Suppressor macrophage treated with lipopolysaccharide for 4 hours (primary cell): ENCODE measurements at regions not wholly inside any gene's neighbourhood (a gene's known extent, or its start where the extent isn't known, plus 50 kb on each side); places are given as distances from the start of the nearest gene placed in this dataset.
"Not testable (repeated sequence)": the region's sequence is repeated elsewhere in the genome, so short reads cannot be mapped to it uniquely, and the experiment has no call there.

Experiments
- DNase-seq: peaks from one replicate; pipeline ENCODE4 v3.0.0-alpha.2; 2020

DNA sequence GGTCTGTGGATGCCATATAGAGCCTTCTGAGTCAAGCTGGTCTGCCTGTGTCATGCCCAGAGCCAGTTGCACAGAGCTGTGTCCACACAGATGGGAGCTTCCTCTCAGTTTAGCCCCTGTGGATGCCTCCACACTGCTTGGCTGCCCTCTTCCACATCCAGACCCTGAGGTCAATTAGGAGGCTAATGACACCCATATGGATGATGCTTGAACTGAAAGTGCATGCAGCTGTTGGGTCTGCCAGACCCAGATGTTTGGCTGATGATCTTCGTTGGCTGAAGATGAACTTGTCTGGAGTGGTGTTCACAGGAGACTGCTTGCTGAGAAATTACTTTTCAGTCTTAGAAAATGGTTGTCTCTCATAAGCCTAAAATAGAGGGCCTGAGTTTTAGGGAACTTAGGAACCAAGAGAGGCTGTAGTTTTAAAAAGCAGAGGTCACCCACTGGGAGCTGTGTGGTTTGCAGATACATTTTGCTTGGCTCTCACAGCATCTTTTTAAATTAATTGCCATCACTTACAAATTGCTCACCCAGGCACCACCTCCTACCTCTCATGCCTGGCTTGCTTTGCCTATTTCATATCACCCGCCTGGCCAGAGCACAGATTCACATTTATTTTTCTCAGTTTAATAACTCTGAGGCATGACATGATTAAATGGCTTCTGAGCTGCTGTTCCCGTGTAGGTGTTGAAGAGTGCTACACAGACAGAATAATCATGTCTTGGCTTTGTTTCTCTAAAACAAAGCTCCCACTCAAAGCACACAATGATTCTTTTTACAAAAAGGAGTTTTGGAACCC, 176.1 kb downstream of the MINAR1 start:
- DNase-seq: no peak

DNA sequence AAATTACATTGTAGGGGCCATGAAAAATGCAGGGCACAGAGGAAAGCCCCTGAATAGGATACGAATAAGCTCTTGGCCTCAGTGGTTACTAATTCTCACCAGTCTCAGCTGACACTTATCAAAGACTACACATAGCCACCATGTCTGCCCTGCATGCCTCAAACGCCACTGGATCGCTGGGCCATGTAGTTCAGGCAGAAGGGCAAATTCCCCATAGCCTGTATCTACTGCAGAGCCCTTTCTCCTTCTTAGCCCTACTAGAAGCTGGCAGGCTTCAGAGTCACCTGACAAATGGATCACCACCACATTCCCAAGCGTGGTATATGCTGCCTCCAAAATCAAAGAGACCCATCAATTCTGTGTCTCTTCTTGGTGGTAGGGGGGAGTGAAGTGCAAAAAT, 177.4 kb downstream of the MINAR1 start:
- DNase-seq: no peak

DNA sequence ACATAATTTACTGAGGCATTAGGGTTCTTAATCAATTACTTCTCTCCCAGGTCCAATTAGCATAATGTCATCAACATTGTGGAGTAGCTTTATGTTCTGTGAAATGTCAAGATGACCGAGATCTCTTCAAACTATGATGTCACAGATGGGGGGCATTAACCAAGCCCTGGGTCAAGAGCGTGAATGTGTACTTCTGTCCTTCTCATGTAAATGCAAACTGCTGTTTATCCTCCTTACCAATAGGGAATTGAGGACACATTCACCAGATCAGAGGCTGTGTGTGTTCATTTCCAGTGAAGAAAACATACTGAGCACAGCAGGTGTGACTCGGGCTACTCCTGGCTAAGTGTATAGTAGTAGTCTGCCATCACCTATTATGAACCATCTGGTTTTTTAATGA, 177.9 kb downstream of the MINAR1 start:
- no peak for DNase-seq

DNA sequence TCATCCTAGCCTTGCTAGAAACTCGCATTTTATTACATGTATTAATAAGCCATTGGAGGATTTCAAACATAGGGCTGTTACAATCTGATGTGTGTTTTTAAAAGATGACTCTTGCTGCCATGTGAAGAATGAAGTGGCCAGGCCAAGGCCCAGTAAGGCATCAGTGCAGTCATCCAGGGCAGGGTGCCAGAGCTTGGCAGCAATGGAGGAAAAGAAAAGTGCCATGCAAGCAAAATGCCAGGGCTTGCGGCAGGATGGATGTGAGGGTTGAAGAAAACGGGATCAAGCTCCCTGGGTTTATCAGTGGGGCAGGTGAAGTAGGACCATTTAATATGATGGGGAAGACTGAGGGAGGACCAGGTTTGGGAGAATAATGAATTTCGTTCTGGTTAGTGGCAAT, 183.6 kb downstream of the MINAR1 start:
- no peak for DNase-seq

DNA sequence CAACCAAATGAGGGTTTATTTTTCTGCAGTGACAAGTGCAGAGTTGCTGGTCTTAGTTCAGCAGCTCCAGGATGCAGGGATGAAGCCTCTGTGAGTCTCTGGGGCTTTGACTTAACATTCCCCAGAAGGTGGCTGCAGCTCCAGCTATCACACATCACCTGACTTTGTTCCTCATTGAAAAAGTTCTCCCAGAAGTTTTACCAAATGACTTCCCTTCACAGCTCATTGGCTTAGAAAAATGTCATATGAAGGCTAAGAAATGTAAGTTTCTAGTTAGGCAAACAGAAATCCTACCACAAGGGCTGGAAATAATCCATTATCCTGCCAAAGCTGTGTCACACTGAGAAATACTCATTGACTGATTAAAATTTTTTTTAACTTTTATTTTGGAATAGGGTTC, 184.9 kb downstream of the MINAR1 start:
- no peak for DNase-seq

DNA sequence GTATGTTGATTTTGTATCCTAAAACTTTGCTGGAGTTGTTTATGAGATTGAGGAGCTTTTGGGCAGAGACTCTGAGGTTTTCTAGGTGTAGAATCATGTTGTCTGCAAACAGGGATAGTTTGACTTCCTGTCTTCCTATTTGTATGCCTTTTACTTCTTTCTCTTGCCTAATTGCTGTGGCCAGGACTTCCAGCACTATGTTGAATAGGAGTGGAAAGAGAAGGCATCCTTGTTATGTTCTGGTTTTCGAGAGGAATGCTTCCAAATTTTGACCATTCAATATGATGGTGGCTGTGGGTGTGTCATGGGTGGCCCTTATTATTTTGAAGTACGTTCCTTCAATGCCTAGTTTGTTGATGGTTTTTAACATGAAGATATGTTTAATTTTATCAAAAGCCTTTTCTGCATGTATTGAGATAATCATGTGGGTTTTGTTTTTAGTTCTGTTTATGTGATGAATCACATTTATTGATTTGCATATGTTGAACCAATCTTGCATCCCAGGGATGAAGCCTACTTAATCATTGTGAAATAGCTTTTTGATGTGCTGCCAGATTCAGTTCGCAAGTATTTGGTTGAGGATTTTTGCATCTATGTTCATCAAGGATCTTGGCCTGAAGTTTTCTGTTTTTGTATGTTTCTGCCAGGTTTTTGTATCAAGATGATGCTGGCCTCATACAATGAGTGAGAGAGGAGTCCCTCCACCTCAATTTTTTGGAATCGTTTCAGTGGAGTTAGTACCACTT, 188.1 kb downstream of the MINAR1 start:
- no peak for DNase-seq

DNA sequence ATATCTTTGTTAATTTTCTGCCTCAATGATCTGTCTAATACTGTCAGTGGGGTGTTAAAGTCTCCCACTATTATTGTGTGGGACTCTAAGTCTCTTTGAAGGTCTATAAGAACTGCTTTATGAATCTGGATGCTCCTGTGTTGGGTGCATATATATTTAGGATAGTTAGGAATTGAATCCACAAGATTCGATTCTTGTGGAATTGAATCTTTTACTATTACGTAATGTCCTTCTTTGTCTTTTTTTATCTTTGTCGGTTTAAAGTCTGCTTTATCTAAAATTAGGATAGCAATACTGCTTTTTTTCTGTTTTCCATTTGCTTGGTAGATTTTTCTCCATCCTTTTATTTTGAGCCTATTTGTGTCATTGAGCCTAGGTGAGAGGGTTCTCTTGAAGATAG, 189.7 kb downstream of the MINAR1 start:
- not testable (repeated sequence) for DNase-seq

DNA sequence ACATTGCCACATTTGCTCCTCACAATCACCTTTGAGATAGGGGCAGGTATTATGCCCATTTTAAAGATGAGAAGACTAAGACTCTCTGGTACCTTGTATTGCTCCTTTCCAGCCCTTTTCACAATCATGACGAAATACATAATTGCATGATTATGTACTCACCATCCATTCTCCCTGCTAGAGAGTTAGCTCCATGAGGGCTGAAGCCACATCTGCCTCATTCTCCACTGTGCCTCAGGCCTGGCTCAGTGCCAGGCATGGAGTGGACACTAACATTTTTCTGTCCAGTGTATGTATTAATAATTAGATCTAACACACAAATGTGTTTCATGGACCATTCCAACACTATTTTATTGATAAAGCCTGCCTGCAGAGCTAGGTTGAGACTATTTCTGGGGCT, 191.4 kb downstream of the MINAR1 start:
- no peak for DNase-seq

DNA sequence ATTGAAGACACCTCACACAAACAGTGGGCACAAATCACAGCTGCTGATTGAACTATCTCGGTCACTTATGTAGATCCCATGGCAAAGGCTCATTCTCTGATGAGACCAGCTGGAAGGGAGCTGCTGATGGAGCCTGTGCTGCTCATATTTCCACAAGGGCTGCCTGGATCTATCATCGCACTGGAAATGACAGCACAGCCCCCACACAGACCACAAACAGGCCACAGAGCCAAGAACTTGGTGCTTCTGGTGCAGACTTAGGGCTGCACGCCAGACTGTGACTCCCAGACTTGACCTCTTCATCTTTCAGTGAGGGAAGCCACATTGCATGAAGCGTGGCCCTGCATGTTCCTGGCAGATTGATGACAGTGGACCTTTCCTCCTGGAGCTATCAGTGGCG, 197.6 kb downstream of the MINAR1 start:
- DNase-seq: no peak

DNA sequence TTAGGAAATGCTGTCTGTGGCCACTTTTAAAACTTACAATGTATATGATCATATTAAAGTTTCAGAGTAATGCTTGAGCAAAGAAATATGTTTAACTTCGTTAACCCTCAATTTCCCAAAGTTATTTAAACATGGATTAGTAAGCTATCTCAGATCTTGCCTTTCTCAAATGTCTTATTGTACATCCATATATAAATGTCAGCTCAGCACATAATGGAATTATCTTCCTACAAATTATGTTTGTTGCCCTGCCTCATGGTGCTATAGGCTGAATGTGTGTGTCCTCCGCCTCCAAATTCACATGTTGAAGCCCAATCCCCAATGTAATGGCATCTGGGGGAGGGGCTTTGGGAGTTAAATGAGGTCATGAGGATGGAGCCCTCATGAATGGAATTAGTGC, 200.3 kb downstream of the MINAR1 start:
- DNase-seq: no peak

DNA sequence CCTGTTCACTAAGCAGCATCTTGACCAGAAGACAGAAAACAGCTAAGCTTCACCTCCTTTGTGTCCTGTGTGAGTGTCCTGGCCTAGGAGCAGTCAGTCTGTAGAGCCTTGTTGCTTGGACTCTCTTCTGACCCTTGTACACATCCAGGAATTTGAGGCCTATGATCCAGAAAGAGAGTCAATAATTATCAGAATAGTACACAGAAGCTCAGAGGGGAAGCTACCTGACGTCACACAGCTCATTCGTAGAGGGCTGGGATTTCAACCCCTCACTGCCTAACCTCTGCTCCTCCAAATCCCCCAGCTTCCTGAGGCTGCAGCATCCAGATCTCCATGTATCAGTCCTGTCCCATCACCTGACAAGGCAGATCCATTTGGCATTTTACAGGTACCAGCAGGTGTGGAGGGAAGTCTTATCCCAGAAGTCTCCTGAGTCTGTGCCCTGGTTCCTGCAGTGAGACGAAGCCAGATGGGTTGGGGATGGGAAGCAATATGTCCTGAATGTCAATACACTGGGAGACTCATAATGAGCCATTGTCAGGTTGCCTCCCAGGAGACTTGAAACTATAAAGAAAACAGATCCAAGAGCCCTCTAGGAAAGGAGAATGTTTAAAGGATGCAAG, 203.1 kb downstream of the MINAR1 start:
- DNase-seq: no peak

DNA sequence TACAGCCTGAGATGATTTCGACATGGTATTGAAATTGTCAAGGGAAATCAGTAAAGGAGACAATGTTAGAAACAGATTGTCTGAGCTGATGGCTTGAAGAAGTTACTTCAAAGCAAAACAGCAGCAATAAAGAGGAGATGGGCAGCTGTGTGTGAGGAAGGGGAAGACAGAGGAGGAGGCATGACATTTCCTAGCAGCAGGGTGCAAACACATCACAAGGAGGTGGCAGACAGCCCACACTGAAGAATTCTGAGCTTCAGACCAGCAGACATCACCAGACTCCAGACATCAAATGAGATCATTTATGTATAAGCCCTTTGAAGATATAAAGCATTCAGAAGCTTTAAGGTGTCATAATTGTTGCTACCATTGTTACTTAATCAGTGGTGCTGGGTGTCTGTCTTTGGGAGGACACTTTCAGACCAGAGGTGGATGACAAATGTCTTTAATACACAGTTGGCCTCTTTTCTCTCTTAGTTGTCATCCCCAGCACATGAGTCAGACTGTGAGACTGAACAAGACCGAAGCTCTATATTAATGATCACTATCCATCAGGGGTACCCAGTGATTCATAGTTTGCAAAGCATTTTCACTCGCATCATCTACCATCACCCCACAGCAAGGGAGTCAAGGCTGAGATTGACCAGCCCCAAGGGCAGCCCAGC, 203.9 kb downstream of the MINAR1 start:
- no peak for DNase-seq

DNA sequence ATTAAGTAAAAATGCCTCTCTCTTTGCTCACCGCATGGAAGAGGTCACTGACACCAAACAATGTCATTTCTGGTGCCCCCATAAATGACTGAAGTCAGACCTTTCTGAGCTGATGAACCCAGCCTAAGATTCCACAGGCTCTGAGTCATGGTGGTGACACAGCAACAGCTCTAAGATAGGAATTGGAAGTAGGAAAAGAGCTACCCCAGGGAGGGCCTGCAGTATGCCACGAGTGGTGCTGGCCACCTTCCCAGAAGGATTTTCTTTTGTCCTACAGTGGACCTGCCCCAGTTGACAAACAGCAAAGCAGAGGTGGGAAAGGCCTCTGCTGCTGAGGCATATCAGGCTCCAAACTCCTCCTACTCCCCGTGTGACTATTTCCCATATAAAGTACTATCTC, 208.1 kb downstream of the MINAR1 start:
- DNase-seq: no peak

DNA sequence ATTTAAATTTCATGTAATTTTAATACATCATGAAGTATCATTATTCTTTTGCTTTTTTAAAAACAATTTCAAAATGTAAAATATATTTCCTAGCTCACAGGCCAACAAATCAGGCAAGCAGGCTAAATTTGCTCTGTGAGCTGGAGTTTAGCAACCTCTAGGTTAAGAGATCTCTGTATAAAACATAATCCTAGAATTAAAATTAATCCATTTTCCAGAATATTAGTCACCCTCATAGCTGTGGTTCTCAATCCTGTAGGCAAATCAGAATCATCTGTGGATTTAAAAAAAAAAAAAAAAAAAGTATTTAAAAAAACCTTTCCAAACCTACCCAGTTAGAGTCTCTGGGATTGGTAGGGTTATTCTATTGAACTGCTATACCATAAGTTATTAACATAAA, 209.7 kb downstream of the MINAR1 start:
- no peak for DNase-seq

DNA sequence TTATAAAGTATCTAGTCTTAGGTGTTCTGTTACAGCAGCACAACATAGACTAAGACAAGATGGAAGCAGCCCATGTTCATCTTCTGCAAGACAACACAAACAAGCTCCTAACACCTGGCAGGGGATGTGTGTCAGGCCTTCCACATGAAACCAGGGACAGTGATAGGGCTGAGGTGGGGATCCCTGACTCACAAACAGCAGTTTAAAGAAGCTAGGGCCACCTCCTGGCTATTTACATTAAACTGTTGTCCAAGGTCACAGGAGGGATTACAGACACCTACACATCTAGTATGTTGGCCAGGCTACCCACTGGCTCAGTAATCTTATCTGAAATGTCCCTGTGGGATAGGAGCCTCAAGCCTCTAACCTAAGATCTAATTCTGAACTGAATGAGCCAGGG, 211.3 kb downstream of the MINAR1 start:
- no peak for DNase-seq

DNA sequence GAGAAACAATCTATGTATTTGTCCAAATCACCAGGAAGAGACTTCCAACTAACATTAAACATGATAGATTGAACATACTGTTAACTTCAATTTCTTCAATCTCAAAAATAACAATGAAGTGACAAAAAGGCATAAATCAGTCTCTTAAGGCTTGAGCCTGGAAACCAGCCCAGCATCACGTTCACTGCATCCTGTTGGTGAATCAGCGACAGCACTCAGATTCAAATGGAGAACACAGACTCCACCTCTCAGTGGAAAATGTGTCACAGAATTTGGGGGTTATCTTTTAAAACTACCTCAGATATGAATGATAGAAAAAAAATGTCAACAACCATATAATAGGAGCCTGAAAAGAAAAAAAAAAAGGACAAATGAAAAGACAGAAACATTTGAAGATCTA, 212.0 kb downstream of the MINAR1 start:
- no peak for DNase-seq

DNA sequence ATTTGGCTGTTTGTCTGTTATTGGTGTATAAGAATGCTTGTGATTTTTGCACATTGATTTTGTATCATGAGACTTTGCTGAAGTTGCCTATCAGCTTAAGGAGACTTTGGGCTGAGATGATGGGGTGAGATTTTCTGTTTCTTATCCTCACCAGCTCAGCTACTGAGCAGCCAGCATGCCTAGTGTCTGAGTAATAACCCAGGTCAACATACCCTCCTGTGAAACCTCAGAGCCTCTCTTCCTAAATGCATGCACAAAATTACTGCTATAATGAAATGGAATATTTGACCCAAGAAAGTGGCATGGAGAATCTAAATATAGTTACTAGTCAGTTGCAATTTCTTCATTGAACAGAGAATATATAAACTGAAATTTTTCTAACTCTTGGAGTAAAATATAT, 220.8 kb downstream of the MINAR1 start:
- not testable (repeated sequence) for DNase-seq

DNA sequence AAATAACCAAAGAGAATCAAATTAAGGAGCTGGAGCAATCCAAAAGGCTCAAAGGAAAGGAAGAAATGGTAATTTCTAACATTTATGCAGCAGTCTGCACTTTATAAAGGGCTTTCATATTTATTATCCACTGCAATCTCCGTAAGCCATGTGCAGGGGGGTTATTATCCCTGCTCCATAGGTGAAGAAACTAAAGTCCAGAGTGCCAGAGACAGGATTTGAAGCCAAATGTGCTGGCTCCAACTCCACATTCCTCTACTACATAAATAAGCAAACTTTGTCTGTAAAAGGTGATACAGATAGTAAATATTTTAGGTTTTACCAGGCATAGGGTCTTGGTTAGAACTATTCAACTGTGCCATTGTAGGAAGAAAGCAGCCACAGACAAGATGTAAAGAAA, 221.4 kb downstream of the MINAR1 start:
- no peak for DNase-seq

DNA sequence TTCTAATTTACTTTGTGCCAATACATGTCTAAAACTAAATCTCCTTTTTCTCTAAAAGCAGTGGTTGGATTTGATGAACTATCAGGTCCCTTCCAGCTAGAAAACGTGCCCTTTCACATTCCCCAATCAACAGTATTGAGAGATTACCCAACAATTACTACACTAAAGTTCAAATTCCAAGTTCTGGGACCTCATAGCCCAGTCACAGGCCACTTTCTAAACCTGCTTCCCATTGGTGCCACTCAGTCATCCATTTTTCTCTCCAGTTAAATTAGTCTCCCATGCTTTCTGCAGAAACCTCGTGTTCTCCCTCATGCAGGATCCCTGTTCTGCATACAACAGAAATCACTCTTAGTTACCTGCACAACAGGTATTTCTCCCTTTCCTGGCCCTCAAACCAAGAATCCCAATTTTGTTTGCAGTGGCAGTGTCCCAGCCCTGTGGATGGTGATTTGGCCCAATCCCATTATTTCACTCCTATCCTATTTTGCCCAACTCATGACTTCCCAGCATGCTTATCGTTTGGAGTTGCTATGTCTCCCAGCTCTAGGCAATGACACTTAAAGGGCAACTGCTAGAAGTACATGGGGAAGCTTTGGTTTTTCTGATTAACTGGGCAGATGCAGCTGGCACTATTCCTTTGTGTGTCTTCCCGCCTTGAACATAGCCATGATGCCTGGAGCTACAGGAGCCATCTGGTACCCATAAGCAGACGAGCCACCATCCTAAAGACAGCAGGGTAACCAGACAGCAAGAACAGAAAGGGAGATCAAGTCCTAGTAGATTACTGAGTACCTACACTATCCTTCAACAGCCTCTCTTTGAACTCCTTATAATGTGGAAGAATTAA, 224.2 kb downstream of the MINAR1 start:
- DNase-seq: no peak

DNA sequence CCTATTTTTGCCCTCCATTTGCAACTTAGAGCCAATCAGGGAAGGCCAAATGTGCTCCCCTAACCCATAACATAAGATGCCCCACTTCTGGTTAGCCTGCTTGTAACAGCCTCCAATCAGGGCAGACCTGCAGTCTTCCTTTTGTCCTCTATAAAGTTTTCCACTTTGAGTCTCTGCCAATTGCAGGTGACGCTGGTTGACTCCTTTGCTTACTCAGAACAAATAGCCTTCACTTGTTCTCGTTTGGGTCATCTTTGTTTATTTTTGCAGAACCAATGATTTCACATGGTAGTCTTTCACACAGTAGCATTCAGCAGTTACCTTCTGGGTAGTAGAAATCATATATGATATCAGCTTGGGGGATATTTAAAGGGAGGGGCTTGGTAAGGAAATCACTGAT, 225.6 kb downstream of the MINAR1 start:
- DNase-seq: no peak

DNA sequence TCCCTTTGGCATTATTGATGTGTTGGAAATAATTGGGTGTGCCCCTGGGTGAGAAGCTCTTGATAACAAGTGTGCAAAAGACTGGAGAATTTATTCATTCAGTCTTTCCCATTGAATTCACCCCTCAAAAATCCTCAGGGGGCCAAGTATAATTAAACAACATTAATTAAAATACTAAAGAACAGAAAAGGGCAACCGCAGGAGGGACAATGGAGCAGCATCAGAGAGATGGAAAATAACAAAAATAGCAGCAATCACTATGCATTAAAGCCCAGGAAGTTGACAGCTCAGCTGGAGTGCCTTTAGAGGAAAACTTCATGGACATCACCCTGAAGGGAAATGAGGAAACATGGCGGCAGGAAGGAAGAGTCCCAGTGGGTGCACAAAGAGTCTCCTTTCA, 227.6 kb downstream of the MINAR1 start:
- no peak for DNase-seq

DNA sequence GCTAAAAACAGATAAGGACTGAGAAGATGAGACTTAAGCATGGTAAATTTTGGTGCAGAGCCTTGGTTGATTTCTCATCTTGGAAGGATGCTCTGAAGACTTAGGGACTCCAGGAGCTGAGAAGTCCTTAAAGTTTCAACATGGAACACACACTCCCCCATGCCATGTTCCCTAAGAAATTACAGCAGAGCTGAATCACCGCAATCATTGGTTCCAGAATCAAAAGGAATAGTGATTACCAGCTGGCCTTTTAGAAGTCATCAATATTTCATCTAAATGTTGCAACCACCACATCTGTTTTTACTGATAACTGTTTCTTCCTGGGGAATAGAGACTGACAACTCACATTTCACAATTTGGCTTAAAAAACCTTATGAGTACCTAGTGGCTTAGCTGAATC, 229.3 kb downstream of the MINAR1 start:
- no peak for DNase-seq
